ENCODE measurements at regions not wholly inside any gene's neighbourhood (a gene's known extent, or its start where the extent isn't known, plus 50 kb on each side); places are given as distances from the start of the nearest gene placed in this dataset.

DNA sequence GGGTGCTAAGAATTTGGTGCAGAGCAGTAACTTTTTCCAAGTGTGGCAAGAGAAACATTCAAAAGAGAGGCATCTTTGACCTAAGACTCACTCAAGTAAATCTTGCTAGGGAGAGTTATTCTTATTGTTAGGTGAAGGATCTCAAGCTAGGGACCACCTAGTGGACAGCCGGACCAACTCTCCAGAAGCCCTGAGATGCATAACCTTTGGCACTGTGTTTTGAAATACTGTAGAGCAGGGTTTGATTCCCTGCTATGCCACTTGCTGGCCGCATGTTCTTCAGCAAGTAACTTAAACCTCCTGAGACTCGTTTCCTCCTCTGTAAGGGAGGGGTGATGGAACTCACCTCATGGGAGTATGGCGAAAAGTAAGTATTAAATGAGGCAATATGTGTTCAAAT, 336.1 kb upstream of the ADAMTSL1 start:
- in situ Hi-C loops (cut with MboI; ENCODE audit: low sequenced_read_pairs) = no loop called here

- in situ Hi-C loops (cut with MboI; ENCODE audit: low sequenced_read_pairs) = no loop called here
Measured at GRCh38 chr9:18138656-18139055, 335.3 kb upstream of the ADAMTSL1 start.

DNA sequence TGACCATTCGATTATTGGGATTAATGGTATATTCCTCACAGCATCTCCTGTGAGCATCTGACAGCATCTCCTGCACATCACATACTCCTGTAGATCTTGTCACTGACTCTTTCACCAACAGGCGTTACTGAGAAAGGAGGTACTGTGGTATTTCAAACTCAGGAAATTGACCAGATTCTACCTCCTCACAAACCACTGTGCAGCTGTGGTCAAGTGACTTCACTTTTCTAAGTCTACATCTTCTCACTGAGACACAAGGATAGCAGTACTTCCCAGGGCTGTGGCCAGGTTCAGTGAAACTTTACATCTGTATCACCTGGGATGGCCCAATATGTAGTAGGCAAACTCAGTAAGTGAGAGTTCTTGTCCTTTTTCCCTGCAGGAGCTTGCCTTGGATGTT, 332.3 kb upstream of the ADAMTSL1 start:
- in situ Hi-C loops (cut with MboI; ENCODE audit: low sequenced_read_pairs) = no loop called here

GRCh38 chr9:18143073-18143745, 330.7 kb upstream of the ADAMTSL1 start:
- in situ Hi-C loops (cut with MboI; ENCODE audit: low sequenced_read_pairs) = no loop called here

GRCh38 chr9:18146329-18146728, 327.6 kb upstream of the ADAMTSL1 start:
- in situ Hi-C loops (cut with MboI; ENCODE audit: low sequenced_read_pairs) = no loop called here

DNA sequence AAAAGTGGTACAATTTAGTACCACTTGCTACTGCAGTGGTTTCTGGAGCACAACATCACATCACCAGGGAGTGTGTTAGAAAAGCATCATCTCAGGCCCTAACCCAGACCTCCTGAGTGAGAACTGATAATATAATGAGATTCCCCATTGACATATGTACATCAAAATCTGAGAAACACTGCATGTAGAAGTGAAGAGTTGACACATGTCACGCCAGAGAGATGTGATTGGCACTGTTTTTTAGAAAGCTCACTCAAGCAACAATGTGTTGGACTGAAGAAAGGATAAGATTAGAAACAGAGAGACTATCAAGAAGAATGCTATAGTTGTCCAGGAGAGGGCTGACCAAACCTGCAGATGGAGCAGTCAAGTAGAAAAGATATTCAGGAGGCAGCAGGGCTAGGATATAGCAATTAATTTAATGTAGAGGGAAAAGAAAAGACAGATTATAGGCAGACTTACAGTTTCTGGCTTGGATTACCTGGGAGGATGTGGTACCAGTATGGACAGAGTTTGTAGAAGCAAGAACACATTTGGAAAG, 324.4 kb upstream of the ADAMTSL1 start:
- in situ Hi-C loops (cut with MboI; ENCODE audit: low sequenced_read_pairs) = no loop called here

- in situ Hi-C loops (cut with MboI; ENCODE audit: low sequenced_read_pairs) = no loop called here
Measured at GRCh38 chr9:18154661-18155060, 319.3 kb upstream of the ADAMTSL1 start.

DNA sequence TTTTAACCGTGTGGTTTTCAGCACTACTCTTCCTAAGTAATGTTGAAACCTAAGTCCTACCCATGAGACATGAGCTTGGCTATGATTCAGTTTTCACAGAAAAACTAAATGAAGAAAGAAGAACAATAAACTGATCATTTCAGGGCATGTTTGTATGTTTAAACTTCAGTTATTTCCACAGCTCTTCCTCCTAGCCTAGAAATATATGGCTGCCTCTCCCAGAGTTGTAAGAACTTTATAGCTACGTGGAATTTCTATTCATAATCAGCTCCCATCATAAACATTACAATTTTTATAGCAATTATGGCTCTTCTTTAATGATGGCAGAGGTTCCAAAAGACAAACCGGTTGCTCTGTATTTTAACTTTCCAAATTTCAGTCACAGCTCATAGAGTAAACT, 314.7 kb upstream of the ADAMTSL1 start:
- in situ Hi-C loops (cut with MboI; ENCODE audit: low sequenced_read_pairs) = no loop called here

DNA sequence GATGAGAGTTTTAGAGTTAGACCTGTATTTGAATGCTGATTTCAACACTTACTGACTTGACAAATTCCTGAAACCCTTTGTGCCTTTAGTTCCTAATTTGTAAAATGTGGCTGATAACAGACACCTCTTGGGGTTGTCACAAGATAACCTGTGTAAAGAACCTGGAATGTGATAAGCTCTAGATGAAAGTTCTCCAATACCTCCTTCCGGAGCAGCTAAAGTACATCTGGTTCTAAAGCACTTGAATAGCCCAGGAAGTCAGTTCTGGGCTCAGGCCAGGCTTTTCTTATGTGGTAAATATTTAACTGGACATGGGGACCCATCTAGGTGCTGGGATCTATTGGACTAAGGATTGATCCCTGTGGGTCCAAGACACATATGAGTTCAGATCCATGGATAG, 310.8 kb upstream of the ADAMTSL1 start:
- in situ Hi-C loops (cut with MboI; ENCODE audit: low sequenced_read_pairs) = no loop called here

- in situ Hi-C loops (cut with MboI; ENCODE audit: low sequenced_read_pairs) = no loop called here
Measured at GRCh38 chr9:18167733-18168132, 306.2 kb upstream of the ADAMTSL1 start.

DNA sequence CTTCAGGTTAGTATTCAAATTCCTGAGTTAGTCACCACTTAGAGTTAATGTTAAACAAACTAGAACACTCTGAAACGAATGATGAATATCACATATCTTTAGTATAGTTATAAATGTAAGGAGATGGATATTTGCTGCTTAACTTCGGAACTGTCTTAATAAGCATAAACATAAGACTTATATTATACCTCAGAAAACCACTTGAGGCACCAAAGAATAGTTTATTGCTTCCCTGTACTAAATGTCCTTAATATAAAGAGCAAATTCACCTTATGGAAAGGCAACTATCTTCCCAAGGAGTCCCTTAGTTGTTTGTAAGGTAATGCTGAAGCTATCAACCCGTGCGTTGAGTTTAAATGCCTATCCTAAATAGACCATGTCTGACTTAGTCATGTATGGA, 300.0 kb upstream of the ADAMTSL1 start:
- in situ Hi-C loops (cut with MboI; ENCODE audit: low sequenced_read_pairs) = no loop called here

- in situ Hi-C loops (cut with MboI; ENCODE audit: low sequenced_read_pairs) = no loop called here
Measured at GRCh38 chr9:18182636-18183035, 291.3 kb upstream of the ADAMTSL1 start.

DNA sequence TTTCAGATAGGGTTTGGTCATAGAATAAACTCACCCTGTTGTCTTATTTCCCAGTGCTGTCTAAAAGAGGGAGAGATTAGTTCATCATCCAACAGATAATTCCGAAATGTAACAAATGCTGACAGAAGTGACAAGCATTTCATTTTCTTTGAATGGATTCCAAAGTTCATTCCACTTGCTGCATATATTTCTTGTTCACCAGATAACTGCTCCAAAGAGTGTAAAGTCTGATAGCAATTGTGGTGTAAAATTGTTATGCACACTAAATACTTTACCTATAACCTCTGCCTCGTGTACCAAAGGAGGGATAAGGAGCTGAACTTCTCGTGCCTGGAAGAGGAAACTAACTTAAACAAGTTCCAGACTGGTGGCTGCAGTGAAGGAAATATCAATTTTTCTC, 290.0 kb upstream of the ADAMTSL1 start:
- in situ Hi-C loops (cut with MboI; ENCODE audit: low sequenced_read_pairs) = no loop called here

- in situ Hi-C loops (cut with MboI; ENCODE audit: low sequenced_read_pairs) = no loop called here
Measured at GRCh38 chr9:18184401-18184800, 289.6 kb upstream of the ADAMTSL1 start.

- in situ Hi-C loops (cut with MboI; ENCODE audit: low sequenced_read_pairs) = no loop called here
Measured at GRCh38 chr9:18185196-18185595, 288.8 kb upstream of the ADAMTSL1 start.

- in situ Hi-C loops (cut with MboI; ENCODE audit: low sequenced_read_pairs) = no loop called here
Measured at GRCh38 chr9:18188971-18189370, 285.0 kb upstream of the ADAMTSL1 start.

GRCh38 chr9:18189871-18190670, 283.9 kb upstream of the ADAMTSL1 start:
- in situ Hi-C loops (cut with MboI; ENCODE audit: low sequenced_read_pairs) = no loop called here

DNA sequence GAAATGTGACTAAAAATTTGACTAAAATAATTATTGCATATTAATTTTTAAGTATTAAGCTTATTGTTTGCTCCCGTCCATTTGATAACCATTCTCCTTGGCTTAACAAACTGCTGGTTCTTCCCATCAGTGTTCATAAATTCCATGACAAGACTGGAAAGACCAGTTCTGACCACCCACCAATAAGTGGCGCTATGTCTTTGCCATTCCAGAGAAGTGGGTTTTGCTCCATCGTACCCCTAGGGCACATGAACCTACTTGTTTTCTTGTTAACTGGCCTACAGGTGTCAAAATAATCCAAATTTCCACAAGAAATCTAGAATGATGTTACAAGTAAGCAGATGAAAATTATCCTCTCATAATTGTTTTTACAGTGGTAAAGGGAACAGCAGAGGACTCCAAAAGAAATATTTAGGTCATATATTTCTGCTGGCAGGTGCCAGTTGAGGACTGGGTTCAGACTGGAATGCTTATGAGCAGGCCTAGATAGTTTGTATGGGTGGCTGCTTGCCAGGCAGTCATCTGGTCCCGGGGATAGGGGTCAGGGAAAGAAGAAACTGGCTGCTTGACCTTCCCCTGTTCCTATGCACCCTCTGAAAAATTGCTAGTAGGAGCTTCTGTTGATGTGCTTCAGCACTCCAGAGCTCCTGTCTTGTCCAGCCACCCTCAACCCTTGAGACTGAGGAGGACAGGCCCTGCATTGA, 283.1 kb upstream of the ADAMTSL1 start:
- in situ Hi-C loops (cut with MboI; ENCODE audit: low sequenced_read_pairs) = no loop called here

GRCh38 chr9:18194316-18194715, 279.6 kb upstream of the ADAMTSL1 start:
- in situ Hi-C loops (cut with MboI; ENCODE audit: low sequenced_read_pairs) = no loop called here

DNA sequence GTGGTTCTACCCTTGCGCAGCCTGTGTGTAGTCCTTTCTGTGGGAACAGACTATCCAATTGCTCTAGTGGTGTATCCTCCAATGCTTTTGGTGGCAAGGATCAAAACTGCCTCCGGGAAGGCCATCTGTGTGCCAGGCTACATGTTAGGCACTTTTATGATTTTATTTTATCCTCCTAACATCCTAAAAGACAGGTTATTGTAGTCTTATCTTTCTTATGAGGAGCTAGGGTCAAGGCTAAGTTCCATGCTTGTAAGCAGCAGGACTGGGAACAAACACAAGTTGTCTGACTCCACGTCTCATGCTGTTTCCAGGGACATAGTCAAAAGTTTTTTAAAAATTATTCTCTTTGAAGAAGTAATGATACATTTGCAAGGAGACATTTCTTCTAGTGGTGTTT, 278.7 kb upstream of the ADAMTSL1 start:
- in situ Hi-C loops (cut with MboI; ENCODE audit: low sequenced_read_pairs) = no loop called here

DNA sequence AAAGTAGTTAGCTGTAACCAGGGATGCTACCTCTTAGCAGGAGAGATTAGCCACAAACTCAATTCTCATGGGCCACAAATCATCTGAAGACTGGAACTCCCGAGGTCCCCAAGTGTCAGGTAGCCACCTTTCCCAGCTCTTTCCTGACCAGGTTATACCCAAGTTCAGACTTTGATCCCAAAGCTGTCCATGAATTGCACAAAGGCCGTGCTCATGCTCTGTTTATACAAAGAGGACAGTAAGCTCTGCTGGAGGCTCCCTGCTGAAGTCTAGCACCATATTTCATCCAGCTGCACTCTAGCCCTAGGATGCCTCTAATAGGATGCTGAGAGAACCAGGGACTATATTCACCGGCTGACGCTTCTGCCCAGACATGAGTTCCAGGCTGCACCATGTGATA, 271.0 kb upstream of the ADAMTSL1 start:
- in situ Hi-C loops (cut with MboI; ENCODE audit: low sequenced_read_pairs) = loop anchor here (25.0 kb wide), 1 partner anchor 391 kb away; no protein-coding TSS in a partner anchor

Data from HL-60/S4 treated with phorbol 12-myristate 13-acetate at 8.2 ng/mL for 4 days and 3 days (cell line).